ENCODE measurements at regions not wholly inside any gene's neighbourhood (a gene's known extent, or its start where the extent isn't known, plus 50 kb on each side); places are given as distances from the start of the nearest gene placed in this dataset.

DNA sequence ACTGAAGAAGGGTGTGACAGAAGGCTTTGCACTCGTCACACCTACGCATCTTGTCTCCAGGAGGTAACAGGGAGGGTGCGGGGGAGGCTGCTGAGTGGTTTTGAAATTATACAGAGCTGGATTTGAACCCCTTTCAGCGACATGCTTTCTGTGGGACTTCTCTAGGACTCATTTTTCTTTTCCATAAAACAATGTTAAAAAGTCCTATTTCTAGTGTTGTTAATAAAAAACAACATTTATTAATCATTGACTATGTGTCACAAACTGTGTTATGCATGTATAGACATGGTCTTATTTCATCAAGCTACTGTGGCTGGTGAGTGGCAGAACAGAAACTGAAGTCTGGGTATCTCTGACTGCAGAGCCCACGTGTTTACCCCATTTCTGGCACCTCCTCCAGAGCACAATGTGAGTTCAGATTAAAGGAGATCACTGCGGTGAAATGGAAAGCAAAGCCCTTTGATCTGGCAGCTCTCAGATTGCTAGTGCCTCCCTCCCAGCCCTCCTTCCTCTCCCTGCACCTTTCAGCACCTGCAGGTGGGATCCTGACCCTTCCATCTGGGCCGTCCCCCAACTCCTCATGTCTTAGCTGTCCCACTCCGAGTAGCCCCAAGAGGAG, 315.5 kb upstream of the MYT1L start:
- TF ChIP-seq GABPA (IDR thresholded peaks at IDR 0.05 in 1 of 2, conservative IDR thresholded peaks at IDR 0.05 in 1 of 2) = no peak
- TF ChIP-seq, protein P1, sequence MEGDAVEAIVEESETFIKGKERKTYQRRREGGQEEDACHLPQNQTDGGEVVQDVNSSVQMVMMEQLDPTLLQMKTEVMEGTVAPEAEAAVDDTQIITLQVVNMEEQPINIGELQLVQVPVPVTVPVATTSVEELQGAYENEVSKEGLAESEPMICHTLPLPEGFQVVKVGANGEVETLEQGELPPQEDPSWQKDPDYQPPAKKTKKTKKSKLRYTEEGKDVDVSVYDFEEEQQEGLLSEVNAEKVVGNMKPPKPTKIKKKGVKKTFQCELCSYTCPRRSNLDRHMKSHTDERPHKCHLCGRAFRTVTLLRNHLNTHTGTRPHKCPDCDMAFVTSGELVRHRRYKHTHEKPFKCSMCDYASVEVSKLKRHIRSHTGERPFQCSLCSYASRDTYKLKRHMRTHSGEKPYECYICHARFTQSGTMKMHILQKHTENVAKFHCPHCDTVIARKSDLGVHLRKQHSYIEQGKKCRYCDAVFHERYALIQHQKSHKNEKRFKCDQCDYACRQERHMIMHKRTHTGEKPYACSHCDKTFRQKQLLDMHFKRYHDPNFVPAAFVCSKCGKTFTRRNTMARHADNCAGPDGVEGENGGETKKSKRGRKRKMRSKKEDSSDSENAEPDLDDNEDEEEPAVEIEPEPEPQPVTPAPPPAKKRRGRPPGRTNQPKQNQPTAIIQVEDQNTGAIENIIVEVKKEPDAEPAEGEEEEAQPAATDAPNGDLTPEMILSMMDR (IDR thresholded peaks at IDR 0.05; ENCODE audit: low read depth, low read length, missing input control) = no peak
- no peak for TF ChIP-seq JUND (IDR thresholded peaks at IDR 0.05)
- no peak for TF ChIP-seq RAD21 (IDR thresholded peaks at IDR 0.05)
- TF ChIP-seq TAF1 (conservative IDR thresholded peaks at IDR 0.05) = no peak
- no peak for TF ChIP-seq RXRA (IDR thresholded peaks at IDR 0.05)
- no peak for TF ChIP-seq YY1 (IDR thresholded peaks at IDR 0.05)

Measured in liver (tissue), 3 donors.